Testis (tissue), 2 donors: ENCODE measurements at regions not wholly inside any gene's neighbourhood (a gene's known extent, or its start where the extent isn't known, plus 50 kb on each side); places are given as distances from the start of the nearest gene placed in this dataset.

Experiments used
- POLR2A ChIP-seq: fragments of 450-650 bp; IDR thresholded peaks from one replicate; pipeline ENCODE4 v1.6.1; 2017; ENCODE audit warnings: antibody characterized with exemption, mild to moderate bottlenecking, moderate library complexity
- TF ChIP-seq, protein P1 (sequence below), 3 experiments: fragments of 450-650 bp in 2 of 3; fragments of 200-600 bp in 1 of 3; sonication (generic) in 1 of 3; IDR thresholded peaks; one replicate each; pipeline ENCODE4 v1.5.1; 2016 to 2019; ENCODE audit warnings: antibody characterized with exemption in 3 of 3, mild to moderate bottlenecking in 2 of 3, moderate library complexity in 1 of 3

DNA sequence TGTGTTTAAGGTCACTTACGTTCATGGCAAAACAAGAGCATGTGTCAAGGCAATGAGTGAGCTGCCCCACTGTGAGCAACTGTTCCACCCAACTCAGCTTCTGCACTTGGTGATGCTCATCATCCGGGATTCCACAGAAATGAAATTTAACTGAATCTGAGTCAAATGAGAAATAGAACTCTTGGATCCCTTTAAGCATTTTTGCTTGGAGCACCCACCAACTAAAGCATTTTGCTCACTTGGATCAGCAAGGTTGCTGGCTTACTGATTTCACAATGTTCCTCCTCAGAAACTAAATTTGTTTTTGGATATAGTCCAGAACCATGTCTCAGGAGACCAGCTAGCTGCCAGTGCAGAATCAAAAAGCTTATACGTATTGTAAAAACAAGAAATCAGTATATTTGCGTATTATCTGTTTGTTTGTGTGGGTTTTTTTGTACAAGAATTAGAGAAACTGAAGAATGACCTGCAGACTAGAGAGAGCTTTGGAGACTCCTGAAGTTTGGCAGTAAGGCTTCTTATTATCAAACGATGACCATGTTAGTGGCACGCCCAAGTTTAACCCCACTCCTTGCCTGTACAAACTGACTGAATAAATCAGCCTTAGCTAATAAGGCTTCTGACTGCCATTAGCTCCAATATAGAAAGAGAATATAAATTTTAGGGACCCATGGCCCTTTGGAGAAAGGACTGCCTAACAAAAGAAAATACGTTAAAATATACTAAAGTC is 153.8 kb upstream of the FST start:
- no peak for TF ChIP-seq POLR2A
- TF ChIP-seq, protein P1, sequence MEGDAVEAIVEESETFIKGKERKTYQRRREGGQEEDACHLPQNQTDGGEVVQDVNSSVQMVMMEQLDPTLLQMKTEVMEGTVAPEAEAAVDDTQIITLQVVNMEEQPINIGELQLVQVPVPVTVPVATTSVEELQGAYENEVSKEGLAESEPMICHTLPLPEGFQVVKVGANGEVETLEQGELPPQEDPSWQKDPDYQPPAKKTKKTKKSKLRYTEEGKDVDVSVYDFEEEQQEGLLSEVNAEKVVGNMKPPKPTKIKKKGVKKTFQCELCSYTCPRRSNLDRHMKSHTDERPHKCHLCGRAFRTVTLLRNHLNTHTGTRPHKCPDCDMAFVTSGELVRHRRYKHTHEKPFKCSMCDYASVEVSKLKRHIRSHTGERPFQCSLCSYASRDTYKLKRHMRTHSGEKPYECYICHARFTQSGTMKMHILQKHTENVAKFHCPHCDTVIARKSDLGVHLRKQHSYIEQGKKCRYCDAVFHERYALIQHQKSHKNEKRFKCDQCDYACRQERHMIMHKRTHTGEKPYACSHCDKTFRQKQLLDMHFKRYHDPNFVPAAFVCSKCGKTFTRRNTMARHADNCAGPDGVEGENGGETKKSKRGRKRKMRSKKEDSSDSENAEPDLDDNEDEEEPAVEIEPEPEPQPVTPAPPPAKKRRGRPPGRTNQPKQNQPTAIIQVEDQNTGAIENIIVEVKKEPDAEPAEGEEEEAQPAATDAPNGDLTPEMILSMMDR (IDR thresholded peaks at IDR 0.05): no peak
